SK-N-SH treated with all-trans-retinoic acid at 6 μM for 48 hours (cell line): ENCODE measurements at regions not wholly inside any gene's neighbourhood (a gene's known extent, or its start where the extent isn't known, plus 50 kb on each side); places are given as distances from the start of the nearest gene placed in this dataset.

ENCODE experiments used
- CREB5 ChIP-seq: fragments of 250-450 bp; sonication (Bioruptor Pico); IDR thresholded peaks from 2 replicates; pipeline ENCODE4 v1.5.1; 2020; ENCODE audit warnings: low read depth, mild to moderate bottlenecking, moderate library complexity
- CSDC2 ChIP-seq: fragments of 250-450 bp; sonication (Bioruptor Pico); IDR thresholded peaks from 2 replicates; pipeline ENCODE4 v1.5.0; 2020; ENCODE audit warnings: mild to moderate bottlenecking, moderate library complexity
- CSRNP3 ChIP-seq: fragments of 250-450 bp; sonication (Bioruptor Pico); IDR thresholded peaks from 2 replicates; pipeline ENCODE4 v1.5.1; 2021; ENCODE audit warnings: mild to moderate bottlenecking, moderate library complexity
- GLIS3 ChIP-seq: fragments of 250-450 bp; sonication (Bioruptor Pico); IDR thresholded peaks from 2 replicates; pipeline ENCODE4 v1.5.0; 2020; ENCODE audit warnings: mild to moderate bottlenecking, moderate library complexity
- OSR1 ChIP-seq: fragments of 250-450 bp; sonication (Bioruptor Pico); IDR thresholded peaks from 2 replicates; pipeline ENCODE4 v1.8.0; 2022; ENCODE audit warnings: moderate library complexity, mild to moderate bottlenecking, inconsistent platforms
- PATZ1 ChIP-seq: fragments of 250-450 bp; sonication (Bioruptor Pico); IDR thresholded peaks from 2 replicates; pipeline ENCODE4 v1.8.0; 2020; ENCODE audit warnings: mild to moderate bottlenecking, moderate library complexity, borderline replicate concordance
- PPARA ChIP-seq: fragments of 250-450 bp; sonication (Bioruptor Pico); IDR thresholded peaks from 2 replicates; pipeline ENCODE4 v1.5.0; 2020; ENCODE audit warnings: mild to moderate bottlenecking, borderline replicate concordance
- RARB ChIP-seq: fragments of 250-450 bp; sonication (Bioruptor Pico); IDR thresholded peaks from 2 replicates; pipeline ENCODE4 v1.8.0; 2021; ENCODE audit warnings: mild to moderate bottlenecking, moderate library complexity
- SNAI2 ChIP-seq: fragments of 250-450 bp; sonication (Bioruptor Pico); IDR thresholded peaks from 2 replicates; pipeline ENCODE4 v1.5.0; 2020; ENCODE audit warnings: mild to moderate bottlenecking, moderate library complexity
- TOX ChIP-seq: fragments of 250-450 bp; sonication (Bioruptor Pico); IDR thresholded peaks from 2 replicates; pipeline ENCODE4 v1.8.0; 2021; ENCODE audit warnings: mild to moderate bottlenecking, moderate library complexity, borderline replicate concordance
- ZFP3 ChIP-seq: fragments of 250-450 bp; sonication (Bioruptor Pico); IDR thresholded peaks from 2 replicates; pipeline ENCODE4 v1.5.0; 2020; ENCODE audit warnings: mild to moderate bottlenecking, moderate library complexity
- ZNF565 ChIP-seq: fragments of 450-650 bp; formaldehyde crosslinking; conservative IDR thresholded peaks from 2 replicates; pipeline ENCODE4 v1.5.0; 2020; ENCODE audit warnings: low read depth, mild to moderate bottlenecking, moderate library complexity
- ZNF70 ChIP-seq: fragments of 450-650 bp; formaldehyde crosslinking; IDR thresholded peaks from 2 replicates; pipeline ENCODE4 v1.5.0; 2020; ENCODE audit warnings: mild to moderate bottlenecking, moderate library complexity
- ZNF8 ChIP-seq: fragments of 450-650 bp; formaldehyde crosslinking; IDR thresholded peaks from 2 replicates; pipeline ENCODE4 v1.5.0; 2020; ENCODE audit warnings: mild to moderate bottlenecking, moderate library complexity

- no peak for TF ChIP-seq RARB
- TF ChIP-seq PATZ1 (CRISPR knock-in tag): no peak
- TF ChIP-seq GLIS3 (CRISPR knock-in tag): no peak
- TF ChIP-seq CREB5: no peak
- TF ChIP-seq SNAI2 (CRISPR knock-in tag): no peak
- TF ChIP-seq ZNF8 (CRISPR knock-in tag): no peak
- TF ChIP-seq CSDC2 (CRISPR knock-in tag): no peak
- TF ChIP-seq ZFP3: no peak
- TF ChIP-seq OSR1 (CRISPR knock-in tag): no peak
- no peak for TF ChIP-seq CSRNP3
- no peak for TF ChIP-seq ZNF70 (CRISPR knock-in tag)
- no peak for TF ChIP-seq TOX (CRISPR knock-in tag)
- no peak for TF ChIP-seq PPARA (CRISPR knock-in tag)
- no peak for TF ChIP-seq ZNF565 (CRISPR knock-in tag)
These were observed 409.6 kb upstream of the SLC35B3 start for GRCh38 chr6:8844968-8845367.
